ENCODE measurements at regions not wholly inside any gene's neighbourhood (a gene's known extent, or its start where the extent isn't known, plus 50 kb on each side); places are given as distances from the start of the nearest gene placed in this dataset.

DNA sequence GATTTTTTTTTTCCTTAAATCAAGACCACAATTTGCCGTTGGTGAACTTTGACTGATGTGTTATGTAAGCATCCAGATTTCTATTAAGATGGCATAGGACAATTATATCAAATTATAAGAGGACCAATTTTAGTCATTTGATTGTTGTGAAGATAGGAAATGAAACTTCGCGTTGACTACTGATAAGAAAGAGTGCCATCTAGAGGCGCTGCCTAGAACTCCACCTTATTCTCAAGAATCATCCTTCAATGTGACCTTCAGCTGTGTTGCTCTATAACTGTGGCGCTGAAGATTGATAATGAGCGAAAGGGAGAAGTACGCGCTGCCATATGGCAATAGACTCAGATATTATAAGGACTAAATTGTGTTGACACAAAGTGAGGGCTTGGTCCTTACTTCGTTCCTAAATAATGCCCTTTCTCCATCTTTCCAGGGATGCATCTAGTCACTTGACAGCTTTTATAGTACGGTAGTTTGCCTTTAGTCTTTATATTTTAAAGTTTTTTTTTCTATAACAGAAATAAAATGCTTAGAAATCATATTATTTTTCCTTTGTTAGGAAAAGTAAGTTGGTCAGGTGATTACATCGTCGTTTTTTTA is 350.8 kb upstream of the STXBP6 start:
- no peaks in the 10 kb centered on the region for H3K36me3 ChIP-seq (ENCODE audit: control insufficient read depth, insufficient read depth, low read length)
- no peaks in the 10 kb centered on the region for H3K9me3 ChIP-seq (ENCODE audit: control insufficient read depth, low read length)
- no peak overlapping the region for H3K27ac ChIP-seq
- H3K79me2 ChIP-seq: no peaks in the 10 kb centered on the region
- H3K4me2 ChIP-seq (ENCODE audit: low read length): peak overlapping the region; percentile 5
- no peak overlapping the region for H3K9ac ChIP-seq
- peaks cover 3% of the 10 kb centered on the region for H3K4me1 ChIP-seq
- TF ChIP-seq, protein P1, sequence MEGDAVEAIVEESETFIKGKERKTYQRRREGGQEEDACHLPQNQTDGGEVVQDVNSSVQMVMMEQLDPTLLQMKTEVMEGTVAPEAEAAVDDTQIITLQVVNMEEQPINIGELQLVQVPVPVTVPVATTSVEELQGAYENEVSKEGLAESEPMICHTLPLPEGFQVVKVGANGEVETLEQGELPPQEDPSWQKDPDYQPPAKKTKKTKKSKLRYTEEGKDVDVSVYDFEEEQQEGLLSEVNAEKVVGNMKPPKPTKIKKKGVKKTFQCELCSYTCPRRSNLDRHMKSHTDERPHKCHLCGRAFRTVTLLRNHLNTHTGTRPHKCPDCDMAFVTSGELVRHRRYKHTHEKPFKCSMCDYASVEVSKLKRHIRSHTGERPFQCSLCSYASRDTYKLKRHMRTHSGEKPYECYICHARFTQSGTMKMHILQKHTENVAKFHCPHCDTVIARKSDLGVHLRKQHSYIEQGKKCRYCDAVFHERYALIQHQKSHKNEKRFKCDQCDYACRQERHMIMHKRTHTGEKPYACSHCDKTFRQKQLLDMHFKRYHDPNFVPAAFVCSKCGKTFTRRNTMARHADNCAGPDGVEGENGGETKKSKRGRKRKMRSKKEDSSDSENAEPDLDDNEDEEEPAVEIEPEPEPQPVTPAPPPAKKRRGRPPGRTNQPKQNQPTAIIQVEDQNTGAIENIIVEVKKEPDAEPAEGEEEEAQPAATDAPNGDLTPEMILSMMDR (IDR thresholded peaks at IDR 0.05): peak; percentile 85
- no peaks in the 10 kb centered on the region for H3K27me3 ChIP-seq (ENCODE audit: control insufficient read depth, insufficient read depth, low read length)
- no peak overlapping the region for H2AFZ ChIP-seq
- H3K4me3 ChIP-seq (ENCODE audit: low read depth, low read length): no peak overlapping the region

DNA sequence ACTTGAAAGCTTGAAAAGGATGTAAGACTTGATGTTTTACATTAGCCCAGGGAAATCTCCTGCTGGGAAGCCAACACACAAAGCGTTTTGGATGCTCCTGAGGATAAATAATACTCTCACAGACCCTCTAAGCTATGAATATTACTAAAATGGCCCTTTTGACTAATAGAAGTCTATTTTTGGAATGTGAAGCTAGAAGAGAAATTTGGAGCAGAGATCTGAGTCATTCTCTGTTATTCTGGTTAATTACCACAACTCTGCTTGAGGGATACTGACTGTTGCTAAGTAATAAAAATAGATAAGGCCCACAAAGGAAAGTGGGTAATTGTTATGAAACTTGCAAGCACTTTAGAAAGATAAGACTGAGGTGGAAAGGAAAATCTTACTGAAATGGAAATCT is 346.2 kb upstream of the STXBP6 start:
- no peaks in the 10 kb centered on the region for H3K79me2 ChIP-seq
- no peak overlapping the region for H3K4me2 ChIP-seq (ENCODE audit: low read length)
- no peak overlapping the region for H3K9ac ChIP-seq
- no peak overlapping the region for H3K27ac ChIP-seq
- no peaks in the 10 kb centered on the region for H3K27me3 ChIP-seq (ENCODE audit: control insufficient read depth, insufficient read depth, low read length)
- H3K36me3 ChIP-seq (ENCODE audit: control insufficient read depth, insufficient read depth, low read length): no peaks in the 10 kb centered on the region
- H3K9me3 ChIP-seq (ENCODE audit: control insufficient read depth, low read length): no peaks in the 10 kb centered on the region
- H2AFZ ChIP-seq: no peak overlapping the region
- TF ChIP-seq, protein P1 (IDR thresholded peaks at IDR 0.05): no peak
- peaks cover 5% of the 10 kb centered on the region for H3K4me1 ChIP-seq
- H3K4me3 ChIP-seq (ENCODE audit: low read depth, low read length): no peak overlapping the region

DNA sequence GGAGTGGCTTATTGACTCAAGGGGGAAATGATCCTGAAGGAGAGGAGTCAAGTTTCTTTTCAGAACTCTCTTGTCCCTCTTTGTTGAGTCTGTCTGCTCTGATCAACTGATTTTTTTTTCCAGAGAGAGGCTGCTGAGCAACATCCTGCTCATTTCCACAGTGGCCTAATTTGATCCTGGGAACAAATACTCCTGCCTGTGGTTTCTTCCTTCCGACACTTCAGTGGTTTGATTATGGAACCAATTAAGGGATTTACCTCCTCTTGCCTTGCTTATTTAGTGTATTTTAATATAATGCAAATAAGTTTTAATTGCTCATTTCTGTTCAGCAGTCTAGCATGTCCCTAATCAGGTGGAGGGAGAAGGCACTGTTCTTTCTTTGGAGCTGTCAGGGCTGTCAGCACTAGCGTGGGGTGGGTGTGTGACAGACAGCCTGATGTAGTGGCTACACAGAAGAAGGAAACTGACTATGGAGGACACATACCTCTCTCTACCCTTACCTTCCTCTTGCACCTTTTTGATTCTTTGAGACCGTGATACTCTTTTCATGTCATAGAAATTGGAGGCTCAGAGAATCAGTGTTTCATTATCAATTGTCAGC is 344.9 kb upstream of the STXBP6 start:
- no peaks in the 10 kb centered on the region for H3K27me3 ChIP-seq (ENCODE audit: control insufficient read depth, insufficient read depth, low read length)
- H3K79me2 ChIP-seq: no peaks in the 10 kb centered on the region
- H3K9me3 ChIP-seq (ENCODE audit: control insufficient read depth, low read length): no peaks in the 10 kb centered on the region
- H3K4me3 ChIP-seq (ENCODE audit: low read depth, low read length): no peak overlapping the region
- H2AFZ ChIP-seq: peak overlapping the region; percentile 23
- no peaks in the 10 kb centered on the region for H3K36me3 ChIP-seq (ENCODE audit: control insufficient read depth, insufficient read depth, low read length)
- peaks cover 2% of the 10 kb centered on the region for H3K4me1 ChIP-seq
- no peak overlapping the region for H3K9ac ChIP-seq
- TF ChIP-seq, protein P1 (IDR thresholded peaks at IDR 0.05): no peak
- no peak overlapping the region for H3K27ac ChIP-seq
- H3K4me2 ChIP-seq (ENCODE audit: low read length): no peak overlapping the region

DNA sequence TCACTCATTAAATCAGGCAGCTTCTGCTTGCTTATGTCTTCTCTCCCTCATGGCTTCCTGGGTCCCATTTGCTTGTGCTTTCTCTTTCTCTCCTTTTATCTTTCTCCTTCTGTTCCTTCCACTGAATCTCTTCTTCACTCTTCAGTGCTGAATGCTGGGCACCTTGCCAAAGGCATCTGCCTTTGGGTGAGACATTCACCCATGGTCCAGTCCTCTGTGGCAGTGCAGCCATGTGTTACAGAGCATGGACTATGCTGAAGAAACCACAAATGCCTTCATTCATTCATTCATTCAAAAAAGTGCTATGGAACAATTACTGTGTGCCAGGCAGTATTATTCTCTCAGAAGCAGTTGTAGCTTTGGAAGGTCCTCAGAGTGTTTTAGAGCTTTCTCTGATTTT is 344.4 kb upstream of the STXBP6 start:
- H3K4me2 ChIP-seq (ENCODE audit: low read length): no peak overlapping the region
- H3K79me2 ChIP-seq: no peaks in the 10 kb centered on the region
- H3K4me1 ChIP-seq: peaks cover 2% of the 10 kb centered on the region
- no peak overlapping the region for H3K4me3 ChIP-seq (ENCODE audit: low read depth, low read length)
- no peaks in the 10 kb centered on the region for H3K27me3 ChIP-seq (ENCODE audit: control insufficient read depth, insufficient read depth, low read length)
- H2AFZ ChIP-seq: peak overlapping the region; percentile 23
- TF ChIP-seq, protein P1 (IDR thresholded peaks at IDR 0.05): no peak
- H3K27ac ChIP-seq: no peak overlapping the region
- no peaks in the 10 kb centered on the region for H3K36me3 ChIP-seq (ENCODE audit: control insufficient read depth, insufficient read depth, low read length)
- H3K9me3 ChIP-seq (ENCODE audit: control insufficient read depth, low read length): no peaks in the 10 kb centered on the region
- no peak overlapping the region for H3K9ac ChIP-seq

DNA sequence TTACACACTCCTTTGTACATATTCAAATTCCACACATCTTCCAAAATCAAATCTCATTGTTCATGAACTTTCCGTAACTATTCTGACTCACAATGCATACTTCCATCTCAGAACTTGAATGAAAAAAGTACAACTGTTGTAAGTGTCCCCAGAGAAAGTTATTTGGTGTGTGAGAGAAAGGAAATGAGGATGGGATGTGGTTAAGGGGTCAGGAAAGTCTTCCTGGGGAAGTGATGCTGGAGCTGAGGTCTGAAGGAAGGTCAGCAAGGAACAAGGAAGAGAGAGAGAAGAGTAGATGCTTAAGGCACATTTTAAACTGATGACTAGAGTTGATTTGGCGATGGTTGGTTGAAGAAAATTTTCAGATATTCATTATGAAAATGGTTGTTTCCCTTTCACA is 340.0 kb upstream of the STXBP6 start:
- no peak overlapping the region for H3K9ac ChIP-seq
- H3K9me3 ChIP-seq (ENCODE audit: control insufficient read depth, low read length): no peaks in the 10 kb centered on the region
- TF ChIP-seq, protein P1 (IDR thresholded peaks at IDR 0.05): no peak
- H3K27ac ChIP-seq: no peak overlapping the region
- H3K79me2 ChIP-seq: no peaks in the 10 kb centered on the region
- no peaks in the 10 kb centered on the region for H3K36me3 ChIP-seq (ENCODE audit: control insufficient read depth, insufficient read depth, low read length)
- no peaks in the 10 kb centered on the region for H3K27me3 ChIP-seq (ENCODE audit: control insufficient read depth, insufficient read depth, low read length)
- no peak overlapping the region for H3K4me2 ChIP-seq (ENCODE audit: low read length)
- H3K4me3 ChIP-seq (ENCODE audit: low read depth, low read length): no peak overlapping the region
- peaks cover 2% of the 10 kb centered on the region for H3K4me1 ChIP-seq
- no peak overlapping the region for H2AFZ ChIP-seq

Data from parathyroid adenoma (tissue), 2 donors.